Urothelium cell line (cell line): ENCODE measurements at regions not wholly inside any gene's neighbourhood (a gene's known extent, or its start where the extent isn't known, plus 50 kb on each side); places are given as distances from the start of the nearest gene placed in this dataset.
"Not testable (repeated sequence)": the region's sequence is repeated elsewhere in the genome, so short reads cannot be mapped to it uniquely, and the experiment has no call there.

Source experiments
- DNase-seq: peaks from one replicate; pipeline ENCODE4 v3.0.0; 2011; ENCODE audit warnings: low spot score, mixed read lengths
- FAIRE-seq: peaks from 2 replicates; lab custom pipeline; 2011; peaks lifted over from hg19 to GRCh38; lab: Jason Lieb, UNC

DNA sequence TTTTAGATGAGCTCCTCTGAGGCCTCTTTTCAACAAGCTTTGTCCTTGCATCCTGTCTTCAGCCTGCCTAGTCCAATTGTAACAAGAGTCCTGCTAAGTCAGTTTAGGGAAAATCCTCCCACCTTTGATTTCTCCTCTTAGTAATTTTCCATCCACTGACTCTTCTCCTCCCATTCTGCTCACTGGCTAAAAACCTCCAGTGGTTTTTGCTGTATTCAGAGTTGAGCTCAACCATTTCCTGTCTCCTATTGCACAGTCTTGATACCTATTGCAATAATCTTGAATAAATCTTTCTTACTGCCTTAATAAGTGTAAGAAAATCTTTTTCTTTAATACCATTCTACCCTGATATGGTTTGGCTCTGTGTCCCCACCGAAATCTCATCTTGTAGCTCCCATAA is 117.8 kb upstream of the ENPP6 start:
- DNase-seq = no peak
- no peak for FAIRE-seq

DNA sequence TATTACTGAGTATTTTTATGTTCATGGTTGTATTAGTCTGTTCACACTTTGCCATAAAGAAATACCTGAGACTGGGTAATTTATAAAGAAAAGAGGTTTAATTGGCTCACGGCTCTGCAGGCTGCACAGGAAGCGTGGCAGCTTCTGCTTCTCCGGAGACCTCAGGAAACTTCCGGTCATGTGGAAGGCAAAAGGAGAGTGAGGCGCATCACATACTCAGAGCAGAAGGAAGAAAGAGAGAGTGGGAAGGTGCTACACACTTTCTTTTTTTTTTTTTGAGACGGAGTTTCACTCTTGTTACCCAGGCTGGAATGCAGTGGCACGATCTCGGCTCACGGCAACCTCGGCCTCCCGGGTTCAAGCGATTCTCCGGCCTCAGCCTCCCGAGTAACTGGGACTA is 115.8 kb upstream of the ENPP6 start:
- not testable (repeated sequence) for FAIRE-seq, DNase-seq

DNA sequence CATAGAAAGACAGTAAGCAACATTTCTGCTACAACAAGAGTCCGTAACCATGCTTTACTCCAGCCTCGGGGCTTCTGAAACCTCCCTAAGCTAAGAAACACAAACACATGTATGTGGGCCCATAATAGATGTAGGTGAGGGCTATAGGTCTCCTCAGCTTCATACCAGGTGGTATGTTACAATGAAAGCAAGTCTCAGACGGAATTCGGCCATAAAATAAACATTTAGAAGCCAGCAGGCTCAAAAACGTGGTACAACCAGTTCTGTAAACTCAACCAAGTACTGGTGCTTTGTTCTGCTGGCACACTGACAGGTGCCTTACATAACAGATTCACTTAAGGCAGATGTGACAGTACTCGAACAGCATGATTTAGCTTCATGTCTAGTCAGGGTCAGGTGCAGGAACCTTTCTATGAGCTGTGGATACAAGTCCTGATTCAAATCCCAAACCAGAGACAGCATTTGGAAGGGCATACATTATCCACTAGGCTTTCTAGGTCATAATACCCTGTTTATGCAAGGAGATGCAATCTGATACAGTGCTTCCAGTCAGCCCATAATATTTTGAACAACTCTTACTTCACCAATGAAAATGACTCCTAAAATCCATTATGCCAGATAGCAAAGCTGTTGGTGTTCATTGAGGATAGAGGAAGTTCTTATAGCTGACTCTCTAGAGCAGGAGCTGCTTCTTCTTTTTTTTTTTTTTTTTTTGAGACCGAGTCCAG is 113.8 kb upstream of the ENPP6 start:
- no peak for DNase-seq
- no peak for FAIRE-seq

DNA sequence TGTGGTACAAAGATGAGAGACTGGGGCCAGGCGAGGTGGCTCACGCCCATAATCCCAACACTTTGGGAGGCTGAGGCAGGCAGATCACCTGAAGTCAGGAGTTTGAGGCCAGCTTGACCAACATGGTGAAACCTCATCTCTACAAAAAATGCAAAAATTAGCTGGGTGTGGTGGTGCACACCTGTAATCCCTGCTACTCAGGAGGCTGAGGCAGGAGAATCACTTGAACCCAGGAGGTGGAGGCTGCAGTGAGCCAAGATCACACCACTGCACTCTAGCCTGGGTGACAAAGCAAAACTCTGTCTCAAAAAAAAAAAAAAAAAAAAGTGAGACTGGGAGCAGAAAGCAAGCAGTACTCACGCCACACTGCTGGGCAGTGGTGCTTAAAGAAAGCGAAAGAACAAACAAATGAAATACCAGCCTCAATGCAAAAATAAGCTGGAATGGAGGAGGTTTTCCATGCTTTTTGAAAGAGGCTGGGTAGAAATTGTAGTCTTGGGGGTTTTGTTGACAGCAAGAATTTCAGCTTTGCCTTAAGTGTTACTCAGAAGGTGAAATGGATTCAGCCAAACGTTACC is 112.9 kb upstream of the ENPP6 start:
- not testable (repeated sequence) for FAIRE-seq, DNase-seq

DNA sequence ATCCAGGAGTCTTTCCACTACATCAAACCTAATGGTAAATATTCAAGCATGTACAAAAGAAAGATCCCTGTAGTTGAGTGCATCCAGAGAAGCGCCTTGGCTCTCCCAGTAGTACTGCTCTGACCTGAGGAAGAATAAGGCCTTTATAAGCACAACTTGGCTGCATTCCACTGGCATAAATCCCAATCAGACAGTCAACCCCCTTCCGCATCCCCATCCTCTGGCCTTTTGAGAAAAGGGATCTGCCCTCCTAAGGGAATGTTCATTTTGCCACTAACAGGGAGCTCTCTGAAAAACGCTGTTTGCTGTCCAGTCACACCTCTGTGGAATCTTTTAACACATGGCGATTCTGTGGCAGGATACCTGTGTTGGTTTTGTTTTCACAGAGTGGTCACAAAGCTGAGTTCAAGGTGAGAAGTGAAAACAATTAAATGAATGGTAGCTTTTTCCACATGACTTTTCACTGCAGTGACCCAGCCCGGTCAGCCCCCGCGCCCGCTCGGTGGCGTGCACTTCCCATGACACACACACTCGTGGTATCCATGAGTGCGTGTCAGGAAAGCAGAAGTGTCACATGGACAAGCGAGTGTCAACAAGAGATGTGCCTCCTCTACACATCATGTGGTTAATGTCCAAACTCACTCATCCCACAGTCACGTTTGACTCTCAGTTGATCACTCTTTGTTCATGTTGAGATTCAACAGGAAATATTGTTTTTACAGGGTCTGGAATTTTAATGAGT is 112.2 kb upstream of the ENPP6 start:
- DNase-seq = no peak
- no peak for FAIRE-seq

DNA sequence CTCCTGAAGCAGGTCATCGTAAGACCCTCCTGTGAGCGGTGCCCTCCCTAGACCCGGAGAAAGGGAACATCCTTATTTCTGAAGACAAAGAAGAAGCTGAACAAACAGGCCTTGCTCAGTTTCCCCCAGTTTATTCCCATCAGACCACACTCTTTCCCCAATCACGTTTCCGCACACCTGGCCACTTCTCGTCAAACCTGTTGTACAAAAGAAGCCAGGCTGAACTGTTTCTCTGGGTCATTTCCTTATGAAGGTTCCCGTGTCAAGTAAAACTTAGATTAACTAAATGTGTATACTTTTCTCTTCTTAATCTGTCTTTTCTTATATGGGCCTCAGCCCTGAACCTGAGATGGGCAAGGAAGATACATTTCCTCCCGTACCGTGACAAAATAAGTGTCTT is 111.6 kb upstream of the ENPP6 start:
- DNase-seq (no peak), FAIRE-seq (no peak)

DNA sequence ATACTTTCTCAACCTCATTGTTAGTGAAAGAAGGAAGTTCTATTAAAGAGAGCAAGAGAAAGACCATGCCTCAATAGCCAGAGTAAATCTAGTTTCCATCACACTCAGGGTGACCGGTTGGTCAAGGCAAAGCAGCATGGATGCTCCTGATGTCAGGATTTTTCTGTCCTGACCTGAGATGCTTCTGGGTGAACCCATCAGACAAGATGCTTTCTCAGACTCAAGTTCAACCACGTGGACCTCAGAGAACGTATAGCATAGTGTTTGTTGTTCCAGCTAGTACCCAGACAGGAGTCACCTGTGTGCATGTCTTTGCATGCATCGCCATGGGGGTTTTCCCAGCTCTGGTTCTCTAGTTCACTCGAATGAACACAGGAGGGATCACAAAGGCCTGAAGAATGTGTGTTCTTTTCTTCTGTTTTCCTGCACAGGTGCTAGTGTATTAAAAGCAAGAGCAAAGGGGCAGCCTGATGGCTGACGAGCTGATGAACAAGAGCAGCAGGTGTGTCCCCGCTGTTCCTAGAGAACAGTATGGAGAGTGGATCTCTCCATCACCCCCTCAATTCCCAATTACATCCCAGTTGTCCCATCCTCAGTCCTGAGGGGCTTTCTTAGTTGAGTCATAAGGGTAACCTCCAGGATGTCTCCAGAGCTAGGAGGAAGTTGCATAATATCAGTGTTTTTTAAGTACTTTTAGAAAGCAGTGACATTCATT is 110.5 kb upstream of the ENPP6 start:
- DNase-seq (no peak), FAIRE-seq (no peak)

DNA sequence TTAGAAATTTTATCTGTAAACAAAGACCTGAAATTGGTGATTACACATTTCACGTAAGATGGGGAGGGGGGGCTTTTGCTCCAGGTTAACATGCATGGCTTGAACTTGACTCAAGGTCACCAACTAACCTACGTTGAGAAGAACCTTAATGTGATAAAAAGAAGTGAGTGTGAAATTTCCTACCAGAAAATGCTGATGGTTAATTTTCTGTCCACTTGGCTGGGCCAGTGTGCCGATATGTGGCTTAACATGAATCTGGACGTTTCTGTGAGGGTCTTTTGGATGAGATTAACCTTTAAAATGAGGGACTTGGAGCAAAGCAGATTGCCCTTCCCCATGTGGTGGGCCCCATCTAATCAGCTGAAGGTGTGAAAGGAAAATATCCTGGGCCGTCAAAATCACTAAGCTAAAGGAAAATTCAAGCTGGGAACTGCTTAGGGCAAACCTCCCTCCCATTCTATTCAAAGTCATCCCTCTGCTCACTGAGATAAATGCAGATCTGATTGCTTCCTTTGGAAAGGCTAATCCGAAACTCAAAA is 107.3 kb upstream of the ENPP6 start:
- FAIRE-seq (no peak), DNase-seq (no peak)

DNA sequence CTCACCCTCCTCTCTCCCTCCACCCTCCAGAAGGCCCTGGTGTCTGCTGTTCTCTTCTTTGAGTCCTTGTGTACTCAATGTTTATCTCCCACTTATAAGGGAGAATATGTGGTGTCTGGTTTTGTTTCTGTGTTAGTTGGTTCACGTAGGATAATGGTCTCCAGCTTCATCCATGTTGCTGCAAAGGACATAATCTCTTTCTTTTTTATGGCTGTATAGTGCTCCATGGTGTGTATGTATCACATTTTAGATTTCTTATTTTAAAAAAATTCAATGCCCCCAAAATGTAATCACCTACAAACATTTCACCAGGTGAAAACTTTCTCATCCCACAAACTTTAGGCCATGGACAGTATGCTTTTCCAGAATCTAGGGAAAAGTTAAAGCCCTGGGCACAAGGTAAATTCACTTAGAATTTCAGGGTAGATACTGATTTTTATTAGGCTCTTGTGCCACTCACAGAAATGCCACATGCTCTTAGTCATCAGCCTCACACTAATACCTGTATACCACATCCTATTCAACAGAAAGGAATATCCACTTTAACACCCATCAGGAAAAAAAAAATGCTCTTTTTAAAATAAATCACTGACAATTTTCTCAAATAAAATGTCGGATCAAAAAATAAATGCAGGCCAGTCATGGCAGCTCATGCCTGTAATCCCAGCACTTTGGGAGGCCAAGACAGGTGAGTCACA is 104.8 kb upstream of the ENPP6 start:
- DNase-seq (no peak), FAIRE-seq (no peak)

DNA sequence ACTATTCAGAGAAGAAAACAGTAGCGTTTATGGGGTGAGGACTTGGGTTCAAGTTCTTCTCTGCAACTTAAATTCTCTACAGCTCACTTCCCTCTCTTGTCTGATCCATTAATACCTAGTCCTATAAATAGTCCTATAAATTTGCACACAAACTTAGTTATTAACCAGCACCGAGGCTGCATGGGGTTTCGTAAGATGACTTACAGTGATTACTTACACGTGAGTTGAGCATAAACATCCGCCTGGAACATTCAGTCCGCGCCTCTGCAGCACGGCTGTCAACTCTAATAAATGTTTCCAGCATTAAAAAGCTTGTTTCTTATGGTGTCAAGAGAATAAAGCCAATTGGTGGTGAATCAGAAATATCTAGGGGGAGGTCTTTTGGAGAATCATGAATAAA is 103.0 kb upstream of the ENPP6 start:
- no peak for DNase-seq
- FAIRE-seq = no peak

DNA sequence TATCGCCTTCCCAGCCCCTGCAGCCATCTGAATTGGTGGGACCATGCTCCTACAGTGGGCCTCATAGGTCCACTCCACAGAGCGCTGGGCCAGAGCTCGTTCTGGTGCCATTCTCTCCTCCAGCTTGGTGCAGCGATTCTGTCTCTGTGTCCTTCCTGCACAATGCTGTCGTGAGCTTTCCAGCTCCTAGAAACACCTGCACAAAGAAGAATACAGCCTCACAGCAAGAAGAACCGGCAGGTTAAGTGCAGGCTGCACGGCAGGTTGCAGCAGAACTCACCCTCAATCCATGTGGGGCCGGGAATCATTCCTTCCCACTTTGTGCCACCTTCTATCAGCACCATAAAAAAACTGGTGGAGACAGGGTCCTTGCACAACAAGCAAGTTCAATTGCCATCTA is 101.2 kb upstream of the ENPP6 start:
- DNase-seq = no peak
- no peak for FAIRE-seq

DNA sequence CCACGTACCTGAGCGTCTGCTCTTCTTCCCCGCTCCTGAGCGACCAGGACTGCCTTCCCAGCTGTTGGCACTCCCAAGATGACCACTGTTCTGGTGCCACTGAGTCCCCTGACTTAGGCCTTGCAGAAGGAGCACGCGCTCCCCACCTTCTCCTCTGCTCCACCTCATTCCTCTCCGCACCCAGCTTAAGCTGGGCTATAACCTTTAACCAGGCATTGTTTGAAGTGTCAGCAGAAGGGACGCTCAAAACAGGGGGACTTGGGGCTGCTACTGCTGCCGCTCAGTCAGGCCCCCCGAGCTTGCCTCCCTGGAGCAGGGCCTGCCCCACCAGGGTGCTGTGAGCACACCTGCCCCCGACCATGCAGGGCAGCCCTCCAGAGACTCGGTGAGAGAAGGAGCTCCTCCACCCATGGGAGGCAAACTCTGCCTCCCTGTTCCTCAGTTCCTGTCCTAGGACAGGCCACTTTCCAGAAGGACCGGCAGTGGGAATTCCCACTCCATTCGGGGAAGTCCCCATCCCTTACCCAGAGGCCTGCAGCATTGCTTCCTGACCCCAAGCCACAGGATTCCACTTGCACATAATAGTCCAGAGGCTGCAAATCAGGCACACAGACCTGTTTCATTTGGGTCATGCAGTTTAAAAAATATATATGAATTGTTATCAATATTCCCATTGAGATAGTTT is 99.7 kb upstream of the ENPP6 start:
- FAIRE-seq (no peak), DNase-seq (no peak)

DNA sequence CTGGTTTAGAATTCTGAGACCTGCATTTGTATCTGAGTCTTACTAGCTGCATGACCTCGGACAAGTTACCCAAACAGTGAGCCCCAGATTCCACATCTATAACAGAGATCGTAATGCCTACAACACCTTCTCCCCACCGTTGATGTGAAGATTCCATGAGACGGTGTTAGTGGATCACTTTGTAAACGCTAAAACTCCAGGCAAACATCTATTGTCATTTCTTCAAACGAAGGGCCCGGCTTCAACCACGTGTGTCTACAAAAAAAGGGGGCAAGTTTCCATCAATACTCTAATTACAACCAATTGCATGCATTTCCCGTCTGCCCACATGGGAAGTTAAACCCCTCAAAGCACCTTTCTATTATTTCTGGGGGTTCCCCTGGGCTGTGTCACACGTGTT is 99.1 kb upstream of the ENPP6 start:
- no peak for FAIRE-seq
- DNase-seq = no peak

DNA sequence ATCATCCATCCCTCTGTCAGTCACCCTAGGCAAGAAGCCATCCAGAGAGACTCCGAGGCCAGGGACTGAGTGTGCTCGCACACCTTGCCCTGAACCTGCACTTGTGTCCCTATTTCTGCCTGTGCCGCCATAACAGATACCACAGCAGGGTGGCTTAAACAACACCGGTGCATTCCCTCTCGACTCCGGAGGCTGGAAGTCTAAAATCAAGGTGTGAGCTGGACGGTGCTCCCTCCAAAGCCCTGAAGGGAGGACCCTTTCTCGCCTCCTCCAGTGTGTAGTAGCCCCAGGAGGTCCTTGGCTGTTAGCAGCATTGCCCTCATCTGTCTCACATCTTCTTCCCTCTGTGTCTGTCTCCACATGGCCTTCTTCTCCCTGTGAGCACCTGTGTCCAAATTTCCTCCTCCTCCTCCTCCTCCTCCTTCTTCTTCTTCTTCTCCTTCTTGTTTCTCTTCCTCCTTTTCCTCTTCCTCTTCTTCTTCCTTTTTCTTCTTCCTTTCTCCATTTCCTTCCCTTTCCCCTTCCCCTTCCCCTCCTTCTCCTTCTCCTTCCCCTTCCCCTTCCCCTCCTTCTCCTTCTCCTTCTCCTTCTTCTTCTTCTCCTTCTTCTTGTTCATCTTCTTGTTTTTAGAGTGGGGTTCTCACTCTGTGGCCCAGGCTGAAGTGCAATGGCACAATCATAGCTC is 98.1 kb upstream of the ENPP6 start:
- DNase-seq (no peak), FAIRE-seq (no peak)

DNA sequence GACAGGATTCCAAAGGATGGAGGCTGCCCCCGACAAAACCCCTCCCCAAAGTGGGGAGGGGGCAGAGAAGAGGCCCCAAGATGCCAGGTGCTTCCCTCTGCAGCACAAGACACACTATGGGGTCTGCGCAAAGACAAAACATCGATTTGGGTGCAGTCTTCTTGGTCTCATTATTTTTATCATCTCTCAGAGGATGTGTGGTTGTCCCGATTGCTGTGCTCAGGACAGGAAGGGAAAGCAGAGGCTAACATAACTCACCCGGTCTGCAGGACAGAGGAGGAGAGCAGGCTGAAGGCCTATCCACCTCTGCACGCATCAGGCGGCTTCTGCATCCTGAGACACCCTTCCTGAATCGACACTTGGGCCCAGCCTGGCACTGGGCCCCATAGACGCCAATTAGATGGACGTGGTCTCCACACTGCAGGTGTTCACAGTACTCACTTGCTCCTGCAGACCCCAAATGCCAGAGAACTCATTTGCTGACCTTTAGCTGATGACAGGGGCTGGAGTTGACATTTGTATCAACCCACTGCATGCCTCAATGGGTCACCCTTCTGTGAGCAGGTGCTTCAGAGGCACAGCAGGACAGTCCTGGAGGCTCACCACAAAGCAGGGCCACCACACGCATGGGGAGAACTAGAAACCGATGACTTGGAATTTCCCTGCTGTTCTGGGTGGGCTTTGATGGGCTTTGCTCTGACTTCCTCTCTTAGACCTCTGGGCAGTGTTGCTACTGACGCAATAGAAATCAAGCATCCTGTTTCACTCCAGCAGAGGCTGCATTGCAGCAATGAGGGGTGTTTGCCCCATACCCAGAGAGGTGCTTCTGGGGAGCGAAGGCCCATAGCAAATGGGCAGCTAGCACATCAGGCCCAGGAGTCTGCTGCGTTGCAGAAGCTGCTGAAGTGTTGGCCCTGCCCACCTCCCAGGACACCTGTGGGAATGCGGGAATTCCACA is 96.3 kb upstream of the ENPP6 start:
- no peak for DNase-seq
- no peak for FAIRE-seq

DNA sequence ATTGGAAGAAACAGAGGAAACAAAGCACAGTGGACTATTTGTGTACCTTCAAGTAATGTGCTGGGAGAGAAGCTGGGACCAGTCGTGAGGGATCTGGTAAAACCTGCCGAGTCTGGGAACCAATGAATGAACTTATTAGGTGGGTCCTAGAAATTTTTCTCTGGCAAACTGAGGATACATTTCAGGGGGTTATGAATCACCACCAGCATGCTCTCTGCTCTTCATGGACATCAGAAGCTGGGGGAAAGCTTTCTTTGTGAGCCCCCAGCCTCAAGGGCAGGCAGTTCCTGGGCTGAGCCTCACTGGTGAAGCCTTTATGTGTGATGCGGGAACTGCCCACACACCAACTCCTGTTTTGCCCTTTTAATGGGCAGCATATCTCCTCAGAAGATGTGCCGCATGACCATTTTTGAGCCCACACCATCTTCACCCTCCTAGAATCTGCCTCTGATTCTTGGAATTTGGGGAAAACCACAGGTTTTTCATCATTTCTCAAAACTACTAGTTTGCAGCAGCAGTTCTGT is 95.4 kb upstream of the ENPP6 start:
- FAIRE-seq = no peak

DNA sequence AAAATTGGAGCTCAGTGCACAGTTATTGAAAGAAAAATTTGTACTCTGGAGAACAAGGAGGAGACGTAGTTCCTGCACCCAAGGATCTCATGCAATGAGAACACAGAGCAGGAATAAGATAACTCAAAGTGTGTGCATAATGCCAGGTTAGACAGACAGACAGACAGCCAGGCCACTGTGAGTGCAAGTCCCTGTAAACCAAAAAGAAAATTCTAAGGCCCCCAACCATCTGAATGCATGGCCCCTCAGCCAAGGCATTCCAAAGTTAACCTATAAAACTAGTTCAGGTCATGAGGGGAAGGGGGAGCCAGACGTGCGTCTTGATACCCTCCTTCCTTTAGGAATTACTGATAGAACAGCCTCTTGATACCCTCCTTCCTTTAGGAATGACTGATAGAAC is 94.5 kb upstream of the ENPP6 start:
- FAIRE-seq (no peak), DNase-seq (no peak)

More for the DNA sequence above, 95.4 kb upstream of the ENPP6 start:
- no peak for DNase-seq
